Type B pancreatic cell (in vitro differentiated cells): ENCODE measurements at regions not wholly inside any gene's neighbourhood (a gene's known extent, or its start where the extent isn't known, plus 50 kb on each side); places are given as distances from the start of the nearest gene placed in this dataset.
"Not testable (repeated sequence)": the region's sequence is repeated elsewhere in the genome, so short reads cannot be mapped to it uniquely, and the experiment has no call there.

Source experiments
- DNase-seq: peaks from one replicate; pipeline ENCODE4 v3.0.0; 2021; ENCODE audit warnings: mixed read lengths; ENCODE audit not compliant: unreplicated experiment; ENCODE audit errors: extremely low spot score
- H3K27ac Mint-ChIP-seq: 2 replicates; pipeline ENCODE4 v1.8.0; 2021; ENCODE audit warnings: mild to moderate bottlenecking, mixed read lengths
- H3K27me3 Mint-ChIP-seq: 2 replicates; pipeline ENCODE4 v1.8.0; 2021; ENCODE audit warnings: mixed read lengths
- H3K36me3 Mint-ChIP-seq: 2 replicates; pipeline ENCODE4 v1.8.0; 2021; ENCODE audit warnings: mixed read lengths
- H3K4me1 Mint-ChIP-seq: one replicate; pipeline ENCODE4 v1.8.0; 2021; ENCODE audit warnings: mixed read lengths; ENCODE audit not compliant: unreplicated experiment
- H3K4me3 Mint-ChIP-seq: 2 replicates; pipeline ENCODE4 v1.8.0; 2021; ENCODE audit warnings: mild to moderate bottlenecking, mixed read lengths
- H3K9me3 Mint-ChIP-seq: 2 replicates; pipeline ENCODE4 v1.8.0; 2021; ENCODE audit warnings: mixed read lengths
- TF ChIP-seq, protein P1 (sequence below): fragments of 200-600 bp; sonication (generic); conservative IDR thresholded peaks from 2 replicates; pipeline ENCODE4 v1.5.0; 2021; ENCODE audit warnings: antibody characterized with exemption, mild to moderate bottlenecking

DNA sequence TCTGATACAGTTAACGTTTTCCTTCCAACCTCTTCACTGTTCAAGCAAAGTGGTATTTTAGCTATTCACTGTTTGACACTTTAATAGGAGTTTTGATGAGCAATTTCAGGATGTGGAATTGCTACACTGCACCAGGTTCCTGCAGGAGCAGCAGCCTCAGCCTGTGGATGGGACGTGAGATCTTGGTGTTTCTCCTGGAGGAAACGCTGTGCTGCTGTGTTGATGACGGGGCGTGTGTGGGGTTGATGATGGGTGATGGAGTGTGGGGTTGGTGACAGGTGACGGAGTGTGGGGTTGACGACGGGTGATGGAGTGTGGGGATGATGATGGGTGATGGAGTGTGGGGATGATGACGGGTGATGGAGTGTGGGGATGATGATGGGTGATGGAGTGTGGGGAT, 98.9 kb downstream of the RTP5 start:
- Mint-ChIP-seq H3K4me1 (peaks cover 12% of the 10 kb centered on the region), H3K4me3 (no peak overlapping the region), H3K9me3 (no peaks in the 10 kb centered on the region), H3K36me3 (peaks cover 6% of the 10 kb centered on the region), H3K27ac (no peak overlapping the region), H3K27me3 (peaks cover 3% of the 10 kb centered on the region)
- no peak for DNase-seq
- TF ChIP-seq, protein P1, sequence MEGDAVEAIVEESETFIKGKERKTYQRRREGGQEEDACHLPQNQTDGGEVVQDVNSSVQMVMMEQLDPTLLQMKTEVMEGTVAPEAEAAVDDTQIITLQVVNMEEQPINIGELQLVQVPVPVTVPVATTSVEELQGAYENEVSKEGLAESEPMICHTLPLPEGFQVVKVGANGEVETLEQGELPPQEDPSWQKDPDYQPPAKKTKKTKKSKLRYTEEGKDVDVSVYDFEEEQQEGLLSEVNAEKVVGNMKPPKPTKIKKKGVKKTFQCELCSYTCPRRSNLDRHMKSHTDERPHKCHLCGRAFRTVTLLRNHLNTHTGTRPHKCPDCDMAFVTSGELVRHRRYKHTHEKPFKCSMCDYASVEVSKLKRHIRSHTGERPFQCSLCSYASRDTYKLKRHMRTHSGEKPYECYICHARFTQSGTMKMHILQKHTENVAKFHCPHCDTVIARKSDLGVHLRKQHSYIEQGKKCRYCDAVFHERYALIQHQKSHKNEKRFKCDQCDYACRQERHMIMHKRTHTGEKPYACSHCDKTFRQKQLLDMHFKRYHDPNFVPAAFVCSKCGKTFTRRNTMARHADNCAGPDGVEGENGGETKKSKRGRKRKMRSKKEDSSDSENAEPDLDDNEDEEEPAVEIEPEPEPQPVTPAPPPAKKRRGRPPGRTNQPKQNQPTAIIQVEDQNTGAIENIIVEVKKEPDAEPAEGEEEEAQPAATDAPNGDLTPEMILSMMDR = no peak

DNA sequence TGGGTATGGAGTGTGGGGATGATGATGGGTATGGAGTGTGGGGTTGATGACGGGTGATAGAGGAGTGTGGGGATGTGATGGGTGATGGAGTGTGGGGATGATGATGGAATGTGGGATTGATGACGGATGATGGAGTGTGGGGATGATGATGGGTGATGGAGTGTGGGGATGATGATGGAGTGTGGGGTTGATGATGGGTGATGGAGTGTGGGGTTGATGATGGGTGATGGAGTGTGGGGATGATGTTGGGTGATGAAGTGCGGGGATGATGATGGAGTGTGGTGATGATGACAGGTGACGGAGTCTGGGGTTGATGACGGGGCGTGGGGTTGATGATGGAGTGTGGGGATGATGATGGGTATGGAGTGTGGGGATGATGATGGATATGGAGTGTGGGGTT, 99.7 kb downstream of the RTP5 start:
- not testable (repeated sequence) for DNase-seq, H3K4me3 Mint-ChIP-seq, H3K9me3 Mint-ChIP-seq, H3K27me3 Mint-ChIP-seq, H3K36me3 Mint-ChIP-seq, H3K4me1 Mint-ChIP-seq, H3K27ac Mint-ChIP-seq

DNA sequence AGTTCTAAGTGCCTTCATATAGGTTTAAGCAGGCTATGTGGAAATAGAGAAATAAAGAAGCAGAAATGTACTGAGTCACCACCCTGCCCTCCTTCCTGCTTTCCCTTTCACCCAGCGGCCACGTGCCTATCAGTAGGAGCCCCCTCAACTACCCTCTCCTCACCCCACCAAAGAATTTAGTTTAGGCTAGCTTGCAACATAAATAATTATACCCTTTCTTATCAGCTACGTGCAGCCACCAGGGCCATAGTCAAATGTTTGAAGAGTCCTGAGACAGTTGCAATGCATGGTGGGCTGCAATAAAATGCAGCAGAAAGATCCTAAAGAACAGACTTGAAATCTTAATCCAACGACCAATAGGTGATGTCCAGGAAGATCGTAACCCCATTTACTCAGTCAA, 101.2 kb downstream of the RTP5 start:
- Mint-ChIP-seq H3K27me3 (no peaks in the 10 kb centered on the region), H3K4me1 (peaks cover 5% of the 10 kb centered on the region), H3K4me3 (no peak overlapping the region), H3K27ac (no peak overlapping the region), H3K36me3 (peaks cover 6% of the 10 kb centered on the region), H3K9me3 (no peaks in the 10 kb centered on the region)
- no peak for DNase-seq
- TF ChIP-seq, protein P1 = no peak

DNA sequence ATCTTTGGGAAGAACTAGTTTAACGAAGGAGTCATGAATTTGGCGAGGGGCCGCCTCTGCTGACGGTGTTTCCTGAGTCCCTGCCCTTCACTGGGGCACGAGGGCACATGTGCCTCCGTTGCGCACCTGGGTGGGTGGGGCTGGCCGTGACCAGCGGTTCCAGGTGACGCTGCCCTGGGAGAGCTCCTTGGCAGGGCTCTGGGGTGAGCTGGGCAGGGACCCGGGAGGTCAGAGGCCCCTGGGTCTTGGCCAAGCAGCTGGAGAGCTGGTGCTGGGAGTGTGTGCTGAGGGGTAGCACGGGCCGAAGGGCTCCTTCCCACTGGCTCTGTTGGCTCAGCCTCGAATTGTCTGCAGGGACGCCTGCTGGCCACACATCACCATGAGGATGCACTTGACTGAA, 104.6 kb downstream of the RTP5 start:
- Mint-ChIP-seq H3K9me3 (no peaks in the 10 kb centered on the region), H3K4me3 (no peak overlapping the region), H3K27me3 (no peaks in the 10 kb centered on the region), H3K36me3 (peaks cover 6% of the 10 kb centered on the region), H3K4me1 (no peaks in the 10 kb centered on the region), H3K27ac (no peak overlapping the region)
- TF ChIP-seq, protein P1 = no peak
- DNase-seq = no peak

DNA sequence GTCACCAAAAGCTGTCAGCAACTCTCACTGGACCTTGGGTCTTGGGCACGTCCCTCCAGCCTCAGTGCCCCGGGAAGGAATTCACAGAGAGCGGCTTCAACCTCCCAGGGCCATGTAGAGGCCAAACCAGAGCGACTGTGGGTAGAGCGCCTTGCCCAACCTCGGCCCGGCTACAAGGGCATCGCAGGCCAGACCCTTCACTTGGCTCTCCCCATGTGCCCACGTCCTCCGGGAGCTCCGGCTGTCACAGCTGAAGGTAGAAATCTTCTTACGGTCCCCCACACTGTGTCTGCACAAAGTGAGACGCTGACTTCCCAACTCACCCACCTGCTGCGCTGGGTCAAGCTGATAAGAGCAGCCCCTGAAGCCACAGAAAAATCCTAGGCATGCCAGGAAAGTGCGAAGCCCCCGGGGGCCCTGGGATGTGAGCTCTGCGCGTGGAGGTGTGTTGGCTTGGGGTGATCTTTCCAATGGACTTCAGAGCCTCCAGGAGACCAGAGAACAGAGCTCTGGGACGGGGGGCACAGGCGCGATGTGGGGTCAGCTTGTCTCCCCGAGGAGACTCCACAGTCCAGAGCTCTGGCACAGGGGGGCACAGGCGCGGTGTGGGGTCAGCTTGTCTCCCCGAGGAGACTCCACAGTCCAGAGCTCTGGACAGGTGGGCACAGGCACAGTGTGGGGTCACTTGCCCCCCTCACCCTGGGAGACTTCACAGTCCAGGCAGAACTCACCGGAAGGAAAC, 105.5 kb downstream of the RTP5 start:
- peaks cover 6% of the 10 kb centered on the region for H3K36me3 Mint-ChIP-seq
- H3K4me1 Mint-ChIP-seq = no peaks in the 10 kb centered on the region
- no peaks in the 10 kb centered on the region for H3K9me3 Mint-ChIP-seq
- H3K4me3 Mint-ChIP-seq = no peak overlapping the region
- TF ChIP-seq, protein P1 = no peak
- H3K27ac Mint-ChIP-seq = no peak overlapping the region
- no peak for DNase-seq
- H3K27me3 Mint-ChIP-seq = no peaks in the 10 kb centered on the region

DNA sequence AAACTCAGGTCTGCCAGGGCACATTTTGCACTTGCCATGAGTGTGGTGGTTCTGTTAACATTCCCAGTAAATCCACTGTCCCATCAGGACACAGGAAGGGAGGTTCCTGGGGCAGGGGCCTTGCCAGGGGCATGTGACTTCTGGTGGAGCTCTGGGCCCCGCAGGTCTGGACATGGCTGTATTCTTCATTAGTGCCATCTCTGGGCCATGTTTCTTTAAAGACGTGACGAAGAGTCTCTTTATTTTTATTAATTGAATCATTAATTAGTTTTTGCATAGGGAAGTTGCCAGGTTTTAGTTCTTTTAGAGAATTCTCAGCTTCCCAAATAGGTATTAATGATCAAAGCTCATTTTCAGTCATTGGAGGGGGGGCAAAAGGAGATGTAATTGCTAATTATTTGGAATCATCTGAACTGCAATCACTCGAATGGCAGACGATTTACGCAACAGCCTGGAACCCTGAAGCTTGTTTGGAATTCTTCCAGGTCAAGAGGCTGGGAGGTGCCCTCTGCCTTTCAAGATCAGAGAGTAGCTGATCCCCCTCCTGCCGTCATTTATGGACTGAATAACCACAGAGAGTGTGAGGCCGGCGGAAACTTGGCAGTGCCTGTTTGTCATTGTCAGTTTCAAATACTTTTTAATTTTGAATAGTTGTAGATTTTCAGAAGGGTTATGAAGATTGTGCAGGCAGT, 106.2 kb downstream of the RTP5 start:
- no peaks in the 10 kb centered on the region for H3K4me1 Mint-ChIP-seq
- DNase-seq = no peak
- no peak overlapping the region for H3K27ac Mint-ChIP-seq
- TF ChIP-seq, protein P1 = no peak
- peaks cover 6% of the 10 kb centered on the region for H3K36me3 Mint-ChIP-seq
- no peaks in the 10 kb centered on the region for H3K27me3 Mint-ChIP-seq
- H3K9me3 Mint-ChIP-seq = no peaks in the 10 kb centered on the region
- no peak overlapping the region for H3K4me3 Mint-ChIP-seq
